OCI-LY7 (cell line): ENCODE measurements at regions not wholly inside any gene's neighbourhood (a gene's known extent, or its start where the extent isn't known, plus 50 kb on each side); places are given as distances from the start of the nearest gene placed in this dataset.

Source experiments
- BruUV-seq: library from RNA; stranded (reverse); fragments of 400-500 nt; replicated peaks from 2 replicates; lab custom pipeline; 2021; lab: Mats Ljungman, UMichigan
- CTCF ChIA-PET: fragments of 300-600 bp; sonication (Branson Sonifier 250); formaldehyde crosslinking; loops from one replicate; lab custom pipeline; 2022; ENCODE audit warnings: antibody characterized with exemption; ENCODE audit not compliant: unreplicated experiment; lab: Charles Lee
- POLR2A ChIA-PET: fragments of 300-600 bp; sonication (Branson Sonifier 250); formaldehyde crosslinking; loops from one replicate; lab custom pipeline; 2022; ENCODE audit warnings: antibody characterized with exemption; lab: Charles Lee
- DNase-seq: peaks from one replicate; pipeline ENCODE4 v3.0.0-alpha.2; 2015; ENCODE audit warnings: low spot score
- H2AFZ ChIP-seq: fragments of 200-600 bp; sonication (generic), shearing (Covaris generic); 2 replicates; pipeline ENCODE4 v1.6.1; 2014; ENCODE audit warnings: mild to moderate bottlenecking, antibody characterized with exemption, low read length, moderate library complexity
- H3K27ac ChIP-seq: fragments of 200-600 bp; sonication (generic); 2 replicates; pipeline ENCODE4 v1.5.1; 2014; ENCODE audit warnings: mixed run types, low read depth, mild to moderate bottlenecking, moderate library complexity, low read length, inconsistent platforms; ENCODE audit not compliant: poor library complexity, severe bottlenecking
- H3K36me3 ChIP-seq: fragments of 200-600 bp; sonication (generic); 2 replicates; pipeline ENCODE4 v1.6.1; 2014; ENCODE audit warnings: mild to moderate bottlenecking, antibody characterized with exemption, low read length, moderate library complexity, mixed read lengths; ENCODE audit not compliant: insufficient read depth
- H3K4me1 ChIP-seq: fragments of 200-600 bp; sonication (generic); 2 replicates; pipeline ENCODE4 v1.5.1; 2014; ENCODE audit warnings: mild to moderate bottlenecking, low read length; ENCODE audit not compliant: insufficient read depth, poor library complexity, severe bottlenecking
- H3K4me2 ChIP-seq: fragments of 200-600 bp; sonication (generic); 2 replicates; pipeline ENCODE4 v1.6.1; 2014; ENCODE audit warnings: mild to moderate bottlenecking, low read length
- H3K4me3 ChIP-seq: fragments of 200-600 bp; sonication (generic); 2 replicates; pipeline ENCODE4 v1.5.1; 2014; ENCODE audit warnings: mild to moderate bottlenecking, low read depth, low read length; ENCODE audit not compliant: poor library complexity, severe bottlenecking
- H3K79me2 ChIP-seq: fragments of 200-600 bp; sonication (generic); 2 replicates; pipeline ENCODE4 v1.6.1; 2016; ENCODE audit warnings: low read depth, mild to moderate bottlenecking, low read length, moderate library complexity, mixed read lengths; ENCODE audit not compliant: insufficient read depth
- H3K9me2 ChIP-seq: fragments of 200-600 bp; sonication (generic); 2 replicates; pipeline ENCODE4 v1.6.1; 2016; ENCODE audit warnings: mild to moderate bottlenecking, low read length, mixed read lengths; ENCODE audit not compliant: insufficient read depth
- H3K9me3 ChIP-seq: fragments of 200-600 bp; sonication (generic); 2 replicates; pipeline ENCODE4 v1.6.1; 2014; ENCODE audit warnings: mild to moderate bottlenecking, mixed run types, low read length, mixed read lengths
- H4K20me1 ChIP-seq: fragments of 200-600 bp; sonication (generic); 2 replicates; pipeline ENCODE4 v1.6.1; 2014; ENCODE audit warnings: mild to moderate bottlenecking, antibody characterized with exemption, low read length, moderate library complexity, mixed read lengths; ENCODE audit not compliant: insufficient read depth
- CTCF ChIP-seq: fragments of 200-600 bp; sonication (generic); conservative IDR thresholded peaks from 2 replicates; pipeline ENCODE4 v1.5.1; 2014; ENCODE audit warnings: mild to moderate bottlenecking, antibody characterized with exemption, low read length, moderate library complexity, mixed read lengths
- EZH2phosphoT487 ChIP-seq: fragments of 200-600 bp; sonication (generic); IDR thresholded peaks from 2 replicates; pipeline ENCODE4 v1.6.1; 2018; ENCODE audit warnings: low read depth, borderline replicate concordance, mild to moderate bottlenecking, mixed run types, antibody characterized with exemption, low read length, moderate library complexity, mixed read lengths
- intact Hi-C: fragments of 100-400 bp; cut with micrococcal nuclease; formaldehyde crosslinking; loops from one replicate; pipeline ENCODE4 v1.10.0; 2022; ENCODE audit not compliant: unreplicated experiment

DNA sequence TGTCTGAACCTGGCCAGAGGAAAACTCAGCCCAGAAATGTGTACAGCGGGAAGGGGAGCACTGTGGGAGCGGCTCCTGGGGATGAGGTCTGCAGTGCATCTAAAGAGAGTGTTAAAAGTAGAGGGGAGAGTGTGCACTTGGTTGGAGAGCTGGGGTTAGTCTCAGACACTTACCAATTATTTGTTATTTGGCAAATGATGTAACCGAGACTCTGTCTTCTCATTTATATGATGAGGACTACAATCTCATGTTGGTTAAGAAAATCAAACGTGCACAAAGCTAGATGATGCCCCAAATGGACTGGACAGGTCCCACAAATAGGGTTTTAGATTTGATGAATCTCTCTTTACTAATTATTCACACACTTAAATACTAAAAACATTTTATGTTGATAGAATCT is 962.4 kb downstream of the GATA3 start:
- CTCF ChIA-PET: no interaction called here

DNA sequence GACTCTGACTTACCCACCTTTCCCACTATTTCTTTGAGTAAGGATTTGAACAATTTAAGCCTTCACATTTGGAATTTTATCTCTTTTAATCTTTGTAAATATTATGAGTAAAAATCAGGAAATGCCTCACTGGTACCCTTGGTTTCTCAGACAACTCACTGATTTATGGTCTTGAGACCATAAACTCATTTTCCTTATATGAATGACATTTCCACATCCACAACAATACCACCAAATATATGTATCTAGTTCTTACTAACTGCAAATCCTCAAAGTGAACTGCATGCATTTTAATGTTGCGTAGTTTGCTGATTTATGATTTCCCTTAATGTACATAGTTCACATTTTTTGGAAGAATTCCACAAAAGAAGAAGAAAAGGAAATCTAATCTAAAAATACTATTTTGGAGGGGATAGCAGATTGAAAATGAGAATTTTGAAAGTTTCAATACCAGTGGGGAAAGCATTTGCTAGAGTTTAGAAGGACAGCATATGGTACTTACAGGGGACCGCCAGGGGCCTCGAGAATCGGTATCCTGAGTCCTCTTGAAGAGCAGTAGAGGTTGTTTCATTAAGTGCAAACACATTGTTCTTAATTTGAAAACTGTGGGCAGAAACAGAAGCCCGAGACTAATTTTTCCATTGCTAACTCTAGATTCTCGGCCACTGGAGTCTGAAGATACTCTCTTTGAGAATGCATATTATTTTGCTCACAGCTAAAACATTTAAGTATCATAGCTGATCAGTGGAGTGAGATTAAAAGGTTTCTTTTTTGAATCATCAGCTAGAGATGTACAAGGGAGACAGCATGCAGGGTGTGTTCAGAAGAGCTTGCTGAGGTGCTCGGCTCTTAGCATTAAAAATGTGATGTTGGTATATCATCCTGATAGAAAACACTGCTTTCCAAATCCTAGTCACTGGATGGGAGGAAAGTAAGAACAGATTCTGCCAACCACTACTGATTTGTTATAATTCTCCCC is 964.0 kb downstream of the GATA3 start:
- TF ChIP-seq EZH2phosphoT487: no peak
- TF ChIP-seq CTCF: no peak
- BruUV-seq: no TSS peak
- intact Hi-C loops: no loop called here
- ChIA-PET POLR2A (interaction anchor here (0.5 kb wide), 1 partner anchor 1607 kb away, joined by 3 read pairs; the partner anchor contains the start of gene SFMBT2), CTCF (no interaction called here)
- Histone ChIP-seq H3K79me2 (no peaks in the 10 kb centered on the region), H3K27ac (no peak overlapping the region), H3K9me3 (no peaks in the 10 kb centered on the region), H3K4me3 (no peak overlapping the region), H3K4me1 (no peaks in the 10 kb centered on the region), H3K9me2 (no peaks in the 10 kb centered on the region), H4K20me1 (no peaks in the 10 kb centered on the region), H3K4me2 (no peak overlapping the region), H3K36me3 (no peaks in the 10 kb centered on the region), H2AFZ (no peak overlapping the region)
- no peak for DNase-seq

More for the DNA sequence above, 962.4 kb downstream of the GATA3 start:
- H3K4me2 ChIP-seq: no peak overlapping the region
- H2AFZ ChIP-seq: no peak overlapping the region
- POLR2A ChIA-PET: no interaction called here
- no TSS peak for BruUV-seq
- H3K4me3 ChIP-seq: no peak overlapping the region
- no peaks in the 10 kb centered on the region for H4K20me1 ChIP-seq
- H3K4me1 ChIP-seq: no peaks in the 10 kb centered on the region
- H3K36me3 ChIP-seq: no peaks in the 10 kb centered on the region
- intact Hi-C loops: no loop called here
- H3K9me2 ChIP-seq: no peaks in the 10 kb centered on the region
- no peak overlapping the region for H3K27ac ChIP-seq
- H3K9me3 ChIP-seq: no peaks in the 10 kb centered on the region
- no peak for DNase-seq
- H3K79me2 ChIP-seq: no peaks in the 10 kb centered on the region
- TF ChIP-seq EZH2phosphoT487 (no peak), CTCF (no peak)

DNA sequence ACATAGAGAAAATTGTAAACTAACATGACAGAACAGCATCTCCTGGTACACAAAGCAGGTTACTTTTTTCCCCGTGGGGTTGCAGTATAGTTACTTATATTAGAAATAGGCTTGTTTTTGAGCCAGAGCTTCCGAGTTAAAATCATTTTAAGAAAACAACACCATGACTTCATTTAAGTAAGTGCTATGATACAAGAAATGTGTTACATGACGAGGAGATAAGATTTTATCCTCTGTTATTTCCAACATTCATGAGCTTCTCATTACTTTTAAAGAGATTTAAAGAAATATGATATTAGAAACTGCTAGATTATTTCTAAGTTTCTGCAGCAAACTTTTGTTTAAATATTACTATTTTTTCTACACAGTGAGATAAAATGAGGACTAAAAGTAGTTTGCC is 968.7 kb downstream of the GATA3 start:
- Histone ChIP-seq H2AFZ (no peak overlapping the region), H3K79me2 (no peaks in the 10 kb centered on the region), H3K9me3 (no peaks in the 10 kb centered on the region), H3K27ac (no peak overlapping the region), H4K20me1 (no peaks in the 10 kb centered on the region), H3K4me2 (no peak overlapping the region), H3K4me1 (no peaks in the 10 kb centered on the region), H3K9me2 (no peaks in the 10 kb centered on the region), H3K36me3 (no peaks in the 10 kb centered on the region), H3K4me3 (no peak overlapping the region)
- DNase-seq: no peak
- no TSS peak for BruUV-seq
- TF ChIP-seq EZH2phosphoT487: no peak
- no peak for TF ChIP-seq CTCF
- intact Hi-C loops: loop anchor here (10.0 kb wide), 1 partner anchor 1098 kb away; no protein-coding TSS in a partner anchor
- ChIA-PET POLR2A (interaction anchor here (1.2 kb wide), 1 partner anchor 33 kb away, joined by 3 read pairs; no protein-coding TSS in a partner anchor), CTCF (no interaction called here)
